Esophagus (tissue), 2 donors: ENCODE measurements at regions not wholly inside any gene's neighbourhood (a gene's known extent, or its start where the extent isn't known, plus 50 kb on each side); places are given as distances from the start of the nearest gene placed in this dataset.

Source experiments
- H3K27ac ChIP-seq, 2 donors: one replicate each; pipeline ENCODE4 v1.5.1; 2013; ENCODE audit warnings: low read depth in 2 of 2, mild to moderate bottlenecking in 2 of 2, inconsistent platforms in 1 of 2, low read length in 1 of 2, moderate library complexity in 1 of 2
- H3K27me3 ChIP-seq, 2 donors: one replicate each; pipeline ENCODE4 v1.6.1; 2013; ENCODE audit warnings: low read length in 2 of 2, control low read depth in 1 of 2, mild to moderate bottlenecking in 1 of 2; ENCODE audit not compliant: insufficient read depth in 2 of 2, control insufficient read depth in 1 of 2
- H3K36me3 ChIP-seq, 2 donors: one replicate each; pipeline ENCODE4 v1.6.1; 2013; ENCODE audit warnings: low read length in 1 of 2; ENCODE audit not compliant: control insufficient read depth in 2 of 2, insufficient read depth in 2 of 2
- H3K4me1 ChIP-seq, 2 donors: one replicate each; pipeline ENCODE4 v1.6.1; 2013; ENCODE audit warnings: low read length in 1 of 2; ENCODE audit not compliant: control insufficient read depth in 2 of 2, insufficient read depth in 2 of 2
- H3K4me3 ChIP-seq, 2 donors: one replicate each; pipeline ENCODE4 v1.5.1; 2013; ENCODE audit warnings: low read length in 2 of 2, mild to moderate bottlenecking in 2 of 2, low read depth in 1 of 2, moderate library complexity in 1 of 2
- H3K9me3 ChIP-seq, 2 donors: one replicate each; pipeline ENCODE4 v1.6.1; 2013; ENCODE audit warnings: mild to moderate bottlenecking in 2 of 2, low read depth in 1 of 2, low read length in 1 of 2, moderate library complexity in 1 of 2; ENCODE audit not compliant: control insufficient read depth in 2 of 2, insufficient read depth in 1 of 2
- WGBS, 2 donors: extraction: QIAGEN DNeasy Blood & Tissue Kit; methylation state at CpG; one replicate each; pipeline ENCODE4 v1.1.7; 2013; 5-methylcytosine and 5-hydroxymethylcytosine counted together
- donor health status: healthy with polysubstance abuse.
- donor health status: Bipolar disorder and iron deficiency.

DNA sequence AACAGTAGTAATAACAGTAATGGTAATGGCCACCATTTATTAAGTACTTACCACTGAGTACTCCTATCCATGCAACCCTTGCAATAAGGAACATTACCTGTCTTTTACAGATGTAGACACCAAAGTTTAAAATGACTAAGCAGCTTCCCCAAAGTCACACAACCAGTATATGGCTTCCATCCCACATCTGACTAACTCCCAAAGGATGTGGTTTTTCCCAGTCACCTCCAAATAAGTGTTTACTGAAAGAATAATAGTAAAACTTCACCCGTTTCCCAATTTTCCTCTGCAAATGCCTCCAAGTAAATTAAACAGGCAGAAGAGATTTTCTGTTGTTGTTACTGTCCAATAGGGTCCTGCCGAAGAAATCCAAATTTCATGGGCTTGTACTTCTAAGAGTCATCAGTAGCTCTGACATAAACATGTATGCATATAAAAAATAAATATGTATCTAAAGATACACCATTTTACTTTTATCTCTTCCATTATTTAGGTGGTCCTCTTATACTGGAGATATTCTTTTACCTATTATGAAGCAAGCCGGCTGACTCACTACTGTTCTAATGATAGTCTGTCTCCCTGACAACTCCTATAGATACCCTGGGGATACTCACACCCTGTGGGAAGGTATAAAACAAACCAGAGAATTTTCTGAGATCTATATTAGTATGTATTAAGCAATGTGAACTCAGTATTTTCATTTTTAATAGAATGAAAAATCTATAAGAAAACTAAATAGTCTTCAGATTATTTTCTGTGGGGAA is 77.9 kb upstream of the ID4 start:
- no peaks in the 10 kb centered on the region for H3K4me1 ChIP-seq
- no peaks in the 10 kb centered on the region for H3K27me3 ChIP-seq
- no peaks in the 10 kb centered on the region for H3K9me3 ChIP-seq
- no peaks in the 10 kb centered on the region for H3K36me3 ChIP-seq
- H3K27ac ChIP-seq = no peak overlapping the region
- H3K4me3 ChIP-seq = no peak overlapping the region
- WGBS, 2 donors = 66 to 68% methylated on average over 3 of the region's 3 CpGs

DNA sequence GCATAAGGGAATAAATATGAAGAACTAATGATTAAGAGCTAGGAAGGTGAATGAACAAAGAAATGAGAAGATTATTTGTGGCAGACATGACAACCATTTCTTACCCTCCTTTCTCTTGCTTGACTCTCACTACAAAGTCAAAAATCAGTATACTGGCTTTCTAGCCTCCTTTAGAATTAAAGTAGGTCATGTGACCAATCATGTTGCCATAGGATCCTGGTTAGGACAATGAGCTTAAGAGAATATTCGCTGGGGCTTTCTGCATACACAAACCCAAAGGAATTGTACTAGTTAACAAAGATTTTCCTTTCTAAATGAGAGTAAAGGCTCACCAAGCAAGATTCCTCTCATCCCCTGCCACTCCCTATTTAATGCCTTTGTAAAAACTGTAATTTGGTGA is 76.0 kb upstream of the ID4 start:
- WGBS, 2 donors = 78 to 82% methylated on average over 1 of the region's 1 CpG

DNA sequence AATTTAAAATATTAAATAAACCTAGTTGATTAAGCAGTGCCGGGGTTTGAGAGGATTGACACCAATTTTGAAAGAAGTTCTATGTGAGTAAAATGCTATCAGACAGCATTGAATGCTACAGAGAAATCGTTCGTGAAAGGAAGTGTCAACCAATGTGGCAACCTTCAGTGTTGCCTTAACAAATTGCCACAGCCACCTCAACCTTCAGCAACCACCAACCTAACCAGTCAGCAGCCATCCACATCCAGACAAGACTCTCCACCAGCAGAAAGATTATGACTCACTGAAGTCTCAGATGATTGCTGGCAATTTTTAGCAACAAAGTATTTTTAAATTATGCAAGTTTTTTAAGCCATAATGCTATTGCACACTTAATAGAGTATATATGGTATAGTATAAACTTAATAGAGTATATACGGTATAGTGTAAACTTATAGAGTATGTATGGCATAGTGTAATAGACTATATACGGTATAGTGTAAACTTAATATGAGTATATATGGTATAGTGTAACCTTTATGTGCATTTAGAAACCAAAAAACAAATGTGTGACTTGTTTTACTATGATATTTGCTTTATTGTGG is 65.3 kb upstream of the ID4 start:
- Histone ChIP-seq H3K4me1 (no peaks in the 10 kb centered on the region), H3K27me3 (no peaks in the 10 kb centered on the region), H3K4me3 (no peak overlapping the region), H3K36me3 (no peaks in the 10 kb centered on the region), H3K9me3 (peaks cover 0 to 3% of the 10 kb centered on the region in 2 donors), H3K27ac (no peak overlapping the region)
- 74 to 81% methylated on average over 5 of the region's 5 CpGs for WGBS, 2 donors

More for the DNA sequence above, 76.0 kb upstream of the ID4 start:
- H3K9me3 ChIP-seq = no peaks in the 10 kb centered on the region
- H3K27me3 ChIP-seq = no peaks in the 10 kb centered on the region
- no peak overlapping the region for H3K4me3 ChIP-seq
- H3K4me1 ChIP-seq = no peaks in the 10 kb centered on the region
- H3K36me3 ChIP-seq = no peaks in the 10 kb centered on the region
- H3K27ac ChIP-seq = no peak overlapping the region

DNA sequence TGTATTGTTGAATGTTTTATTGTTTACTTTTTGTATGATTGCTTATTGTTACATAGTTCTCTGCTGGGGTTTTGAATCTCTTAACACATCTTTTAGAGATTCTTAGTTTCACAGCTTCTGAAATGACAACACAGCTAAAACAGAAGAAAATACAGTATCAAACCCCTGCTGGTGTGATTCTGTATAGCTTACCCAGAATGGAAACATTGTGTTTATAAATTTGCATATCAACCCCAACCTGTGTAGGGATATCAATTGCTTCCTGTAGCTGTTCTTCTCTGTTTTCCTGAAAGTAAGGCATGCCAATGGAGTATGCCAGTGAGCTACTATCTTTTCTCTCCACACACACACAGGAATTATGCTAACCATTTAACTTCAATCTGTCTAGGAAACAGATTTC is 64.3 kb upstream of the ID4 start:
- H3K4me1 ChIP-seq = no peaks in the 10 kb centered on the region
- H3K9me3 ChIP-seq = peaks cover 0 to 3% of the 10 kb centered on the region in 2 donors
- no peak overlapping the region for H3K4me3 ChIP-seq
- H3K36me3 ChIP-seq = no peaks in the 10 kb centered on the region
- H3K27me3 ChIP-seq = no peaks in the 10 kb centered on the region
- H3K27ac ChIP-seq = no peak overlapping the region

DNA sequence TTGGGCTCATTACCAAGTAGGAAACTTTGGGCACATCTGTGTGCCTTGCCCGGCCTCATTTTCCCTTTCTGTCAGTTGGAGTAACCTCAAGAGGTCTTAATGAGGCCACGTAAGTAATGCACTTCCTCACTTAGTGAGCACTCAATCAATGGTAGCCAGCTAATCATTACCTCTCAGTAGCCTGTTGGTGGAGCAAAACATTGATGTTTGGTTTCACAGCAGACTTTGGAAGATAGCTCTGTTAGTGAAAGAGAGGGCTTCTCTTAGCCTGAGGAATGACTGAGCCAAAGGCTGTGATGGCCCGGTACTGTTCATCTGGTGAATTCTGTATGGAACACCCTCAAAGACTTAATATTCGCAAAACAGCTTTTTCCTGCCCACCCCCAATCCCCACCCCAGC is 55.9 kb upstream of the ID4 start:
- H3K4me3 ChIP-seq = no peak overlapping the region
- H3K27ac ChIP-seq = no peak overlapping the region
- H3K9me3 ChIP-seq = no peaks in the 10 kb centered on the region
- H3K27me3 ChIP-seq = no peaks in the 10 kb centered on the region
- no peaks in the 10 kb centered on the region for H3K4me1 ChIP-seq
- no peaks in the 10 kb centered on the region for H3K36me3 ChIP-seq
- 81 to 91% methylated on average over 4 of the region's 4 CpGs for WGBS, 2 donors

DNA sequence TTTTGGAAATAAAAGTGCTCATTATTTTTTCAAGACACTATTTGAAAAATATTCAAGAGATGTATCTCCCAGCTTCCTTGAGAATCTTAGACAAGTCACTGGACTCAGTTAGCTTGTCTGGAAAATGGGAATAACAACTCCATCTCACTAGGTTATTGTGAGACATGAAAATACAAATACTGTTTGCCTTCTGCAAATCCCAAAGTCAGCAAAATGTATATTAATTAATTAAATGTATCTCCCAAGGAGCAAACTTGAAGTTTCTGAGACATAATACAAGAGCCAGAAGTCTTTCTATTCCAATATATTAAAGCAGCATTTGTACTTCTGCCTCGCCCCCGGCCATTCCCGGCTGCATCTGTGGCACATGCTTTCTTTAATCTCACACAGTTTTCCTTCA is 54.6 kb upstream of the ID4 start:
- no peaks in the 10 kb centered on the region for H3K36me3 ChIP-seq
- WGBS, 2 donors = 88 to 90% methylated on average over 3 of the region's 3 CpGs
- no peaks in the 10 kb centered on the region for H3K4me1 ChIP-seq
- no peak overlapping the region for H3K27ac ChIP-seq
- H3K27me3 ChIP-seq = no peaks in the 10 kb centered on the region
- H3K4me3 ChIP-seq = no peak overlapping the region
- no peaks in the 10 kb centered on the region for H3K9me3 ChIP-seq
